T-helper 22 cell (primary cell): ENCODE measurements at regions not wholly inside any gene's neighbourhood (a gene's known extent, or its start where the extent isn't known, plus 50 kb on each side); places are given as distances from the start of the nearest gene placed in this dataset.
"Not testable (repeated sequence)": the region's sequence is repeated elsewhere in the genome, so short reads cannot be mapped to it uniquely, and the experiment has no call there.

Experiments used
- DNase-seq: peaks from one replicate; pipeline ENCODE4 v3.0.0-alpha.2; 2020; ENCODE audit warnings: low read depth

DNA sequence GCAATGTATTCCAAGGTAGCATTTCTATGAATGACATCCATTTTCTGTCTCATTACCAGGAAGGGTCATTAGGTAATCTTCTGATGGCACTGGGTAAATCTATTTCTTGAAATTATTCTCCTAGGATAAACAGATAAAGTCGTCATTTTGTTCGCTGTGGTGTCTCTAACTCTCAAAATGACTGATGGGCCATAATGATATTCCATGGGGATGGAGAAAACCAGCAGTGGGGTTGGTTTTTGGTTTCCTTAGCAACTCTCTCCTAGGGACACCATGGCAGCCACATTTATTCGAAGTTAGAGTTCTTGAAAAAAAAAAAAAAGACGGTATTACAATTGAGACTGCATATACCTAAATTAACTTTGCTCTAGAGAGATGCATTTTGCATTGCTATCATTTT lies 231.3 kb upstream of the SLCO3A1 start:
- no peak for DNase-seq

DNA sequence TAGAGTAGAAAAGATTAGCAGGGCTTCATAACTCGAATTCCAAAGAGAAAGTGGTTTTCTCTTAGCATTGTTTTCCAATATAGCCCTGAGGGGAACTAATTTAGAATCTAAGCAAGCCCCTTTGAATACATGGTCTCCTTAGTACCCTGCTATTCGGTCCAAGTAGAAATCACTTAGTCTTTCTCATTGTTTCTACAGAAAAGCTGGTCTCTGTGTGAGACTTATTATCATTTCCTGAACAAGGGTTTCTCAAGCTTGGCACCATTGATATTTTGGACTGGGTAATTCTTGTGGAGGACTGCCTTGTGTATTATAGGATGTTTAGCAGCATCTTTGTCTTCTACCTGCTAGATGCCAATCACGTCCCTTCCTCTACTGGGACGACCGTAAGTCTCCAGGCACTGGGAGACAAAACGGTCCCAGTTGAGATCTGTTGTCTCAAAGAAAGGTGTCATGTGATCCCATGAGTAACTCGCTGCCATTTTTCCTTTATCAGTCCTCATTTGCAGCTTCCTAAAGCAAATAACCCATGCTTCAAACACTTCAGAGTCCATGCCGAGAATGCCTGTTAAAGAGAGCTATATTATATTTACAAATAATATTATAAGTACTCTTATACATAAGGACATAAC lies 230.7 kb upstream of the SLCO3A1 start:
- no peak for DNase-seq

GRCh38 chr15:91624353-91624968 lies 229.0 kb upstream of the SLCO3A1 start:
- DNase-seq = no peak

- DNase-seq = no peak
Measured at GRCh38 chr15:91625506-91625905, 228.0 kb upstream of the SLCO3A1 start.

DNA sequence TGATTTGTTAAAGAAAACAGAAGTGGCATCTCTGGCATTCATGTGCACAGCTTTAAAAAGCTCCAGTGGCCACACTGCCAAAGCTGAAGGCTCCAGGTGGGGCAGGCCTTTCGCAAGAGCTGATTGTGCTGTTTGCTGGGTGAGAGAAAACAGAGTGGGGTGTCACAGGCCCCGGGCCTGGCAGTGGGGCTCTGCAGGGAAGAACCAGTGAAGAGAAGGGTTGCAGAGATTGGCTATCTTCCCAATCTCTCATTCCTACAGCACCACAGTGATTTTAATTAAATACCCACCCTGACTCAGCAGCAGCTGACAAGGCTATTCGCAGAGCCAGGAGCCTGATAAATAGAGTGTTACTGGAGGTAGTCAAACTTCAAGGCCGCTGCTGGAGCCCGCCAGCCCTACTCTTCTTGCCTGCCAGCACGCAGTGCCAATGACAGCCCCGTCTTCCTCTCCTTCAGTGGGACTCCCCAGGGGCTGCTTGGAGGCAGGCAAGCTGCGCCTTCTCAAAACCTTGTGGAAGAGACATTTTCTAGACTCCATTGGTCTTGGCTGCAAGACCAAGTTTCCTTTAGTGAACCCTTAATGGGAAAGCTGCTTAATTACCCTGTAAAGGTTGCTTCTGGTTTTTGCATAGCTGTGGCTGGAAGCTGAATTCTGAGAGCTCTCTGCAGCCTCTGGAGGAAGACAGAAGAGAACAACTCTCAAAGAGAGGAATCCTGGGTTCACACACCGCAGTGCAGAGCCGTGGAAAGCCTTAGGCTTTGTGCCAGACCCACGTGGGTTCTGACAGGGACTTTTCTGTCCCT lies 225.8 kb upstream of the SLCO3A1 start:
- no peak for DNase-seq

- DNase-seq = no peak
Measured at GRCh38 chr15:91630090-91630489, 223.4 kb upstream of the SLCO3A1 start.

DNA sequence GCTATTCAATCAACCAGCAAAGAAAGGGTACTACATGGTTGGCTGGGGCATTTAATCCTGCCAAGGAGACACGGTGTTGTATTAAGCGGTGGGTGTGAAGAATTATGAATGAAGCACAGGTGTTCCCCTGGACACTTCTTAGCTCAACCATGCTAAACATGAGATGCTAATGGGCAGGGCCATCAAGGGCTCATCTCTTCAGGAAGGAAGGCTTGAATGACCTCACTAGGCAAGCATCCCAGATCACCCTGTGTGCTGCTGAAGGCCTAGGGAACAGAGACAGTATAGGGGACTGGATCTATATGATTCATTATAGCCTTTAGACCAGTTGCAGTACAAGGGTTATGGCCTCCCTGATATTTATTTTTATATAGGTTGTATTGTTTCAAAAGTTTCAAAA lies 221.3 kb upstream of the SLCO3A1 start:
- DNase-seq = no peak

GRCh38 chr15:91632981-91633380 lies 220.5 kb upstream of the SLCO3A1 start:
- DNase-seq = no peak

DNA sequence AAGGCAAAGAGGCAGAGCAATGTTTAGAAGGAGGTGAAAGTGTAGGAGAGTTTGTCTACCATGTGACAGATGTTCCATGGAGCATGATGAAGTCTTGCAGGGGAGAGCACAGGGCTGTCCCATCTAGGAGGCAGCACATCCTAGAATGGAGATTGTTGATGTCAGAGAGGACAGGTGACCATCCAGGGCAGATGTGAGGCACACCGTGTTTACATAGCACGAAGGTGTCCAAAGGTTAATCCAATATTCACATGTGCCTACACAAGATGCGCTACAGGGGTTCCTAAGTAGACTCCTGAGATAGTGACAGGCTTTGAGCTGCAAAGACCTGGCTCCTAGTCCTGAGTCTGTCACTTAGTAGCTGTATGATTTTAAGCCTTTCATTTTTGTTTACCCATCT lies 219.3 kb upstream of the SLCO3A1 start:
- no peak for DNase-seq

- no peak for DNase-seq
Measured at GRCh38 chr15:91635080-91635479, 218.4 kb upstream of the SLCO3A1 start.

GRCh38 chr15:91635641-91636040 lies 217.9 kb upstream of the SLCO3A1 start:
- DNase-seq = no peak

DNA sequence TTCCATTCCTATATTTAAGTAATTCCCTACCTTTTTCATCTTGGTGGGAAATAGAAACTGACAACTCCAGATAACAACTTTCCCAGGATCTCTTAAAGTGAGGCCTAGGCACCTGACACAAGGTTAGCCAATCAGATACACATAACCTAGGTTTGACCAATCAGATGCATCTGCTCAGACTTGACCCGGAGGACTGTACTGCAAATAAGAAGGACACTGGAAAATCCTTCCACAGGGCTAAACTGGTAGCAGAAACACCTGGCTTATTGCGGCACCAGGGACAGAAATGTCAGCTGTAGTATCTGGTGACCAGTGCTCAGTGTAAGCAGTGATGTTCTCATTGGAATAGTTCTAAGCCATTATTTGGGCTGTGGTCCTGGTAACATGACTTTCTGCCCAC lies 204.5 kb upstream of the SLCO3A1 start:
- no peak for DNase-seq

DNA sequence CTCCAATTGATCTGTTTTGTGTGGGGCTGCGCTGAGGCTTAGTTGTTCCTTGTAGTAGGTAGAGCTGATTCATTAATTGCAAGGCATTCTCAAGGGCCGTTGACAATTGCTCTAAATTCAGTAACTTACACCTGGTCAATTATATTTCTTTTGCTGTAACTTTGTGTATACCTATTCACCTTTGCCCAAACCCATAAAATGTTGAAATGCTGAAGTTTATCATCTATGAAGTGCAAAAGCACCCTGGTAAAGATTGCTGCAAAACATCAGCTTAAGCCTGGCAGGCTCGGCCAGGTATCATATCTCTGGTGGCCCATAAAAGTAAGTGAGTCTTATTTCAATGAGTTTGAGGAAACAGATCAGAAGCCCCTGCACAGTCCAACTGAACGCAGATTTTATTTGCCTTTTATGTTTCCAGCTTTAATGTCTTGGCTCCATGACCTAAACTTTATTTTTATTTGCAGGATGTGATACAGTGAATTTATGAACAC lies 203.6 kb upstream of the SLCO3A1 start:
- no peak for DNase-seq

GRCh38 chr15:91651251-91651650 lies 202.3 kb upstream of the SLCO3A1 start:
- DNase-seq = no peak

GRCh38 chr15:91652610-91653207 lies 200.8 kb upstream of the SLCO3A1 start:
- no peak for DNase-seq

GRCh38 chr15:91655563-91656290 lies 197.8 kb upstream of the SLCO3A1 start:
- DNase-seq = not testable (repeated sequence)

DNA sequence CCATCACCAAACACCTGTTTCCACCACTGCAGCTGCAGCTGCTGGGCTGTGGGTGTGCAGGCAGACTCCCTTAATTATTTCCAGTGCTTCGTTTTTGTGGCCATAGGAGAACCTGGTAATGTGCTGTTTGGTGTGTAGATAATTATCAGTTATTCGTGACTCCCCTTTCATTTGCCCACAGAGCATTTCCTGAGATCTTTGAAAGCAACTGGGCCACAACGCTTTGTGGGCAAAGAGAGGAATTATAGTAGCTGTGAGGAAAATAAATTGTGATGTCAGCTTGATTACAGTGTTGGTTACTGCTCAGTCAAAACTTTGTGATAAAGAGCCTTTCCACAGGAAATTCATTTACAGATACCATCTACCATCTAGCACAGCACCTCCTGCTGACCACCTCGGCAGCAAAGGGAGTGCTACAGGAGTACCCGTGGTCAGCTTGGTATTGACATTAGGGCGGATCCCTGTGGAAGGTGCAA lies 193.3 kb upstream of the SLCO3A1 start:
- DNase-seq = no peak

DNA sequence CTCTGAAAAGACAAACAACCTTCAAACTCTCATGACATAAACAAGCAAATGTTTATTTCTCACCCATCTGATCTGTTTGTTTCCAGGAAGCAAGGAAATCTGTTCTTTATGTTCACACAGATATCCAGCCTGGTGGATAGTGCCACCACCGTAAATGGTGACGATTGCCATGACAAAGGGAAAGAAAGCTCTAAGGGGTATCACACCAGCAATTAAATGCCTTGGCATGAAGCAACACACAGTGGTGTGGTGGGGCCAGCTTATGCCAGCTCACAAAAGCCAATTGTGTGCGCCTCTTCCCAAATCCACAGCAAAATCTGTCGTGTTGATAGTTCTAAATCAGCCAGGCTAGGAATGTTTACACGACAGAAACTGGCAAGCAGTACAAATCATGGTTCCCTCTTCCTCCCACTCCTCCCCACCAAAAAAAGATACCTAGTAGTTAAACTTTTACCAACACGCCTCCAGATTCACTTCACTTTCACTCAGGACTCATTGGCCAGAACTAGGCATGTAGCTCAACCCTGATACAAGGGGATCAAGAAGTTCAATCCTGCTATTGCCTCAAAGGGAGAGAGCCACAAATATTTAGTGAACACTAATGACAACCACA lies 189.2 kb upstream of the SLCO3A1 start:
- no peak for DNase-seq

GRCh38 chr15:91665212-91665611 lies 188.3 kb upstream of the SLCO3A1 start:
- no peak for DNase-seq

DNA sequence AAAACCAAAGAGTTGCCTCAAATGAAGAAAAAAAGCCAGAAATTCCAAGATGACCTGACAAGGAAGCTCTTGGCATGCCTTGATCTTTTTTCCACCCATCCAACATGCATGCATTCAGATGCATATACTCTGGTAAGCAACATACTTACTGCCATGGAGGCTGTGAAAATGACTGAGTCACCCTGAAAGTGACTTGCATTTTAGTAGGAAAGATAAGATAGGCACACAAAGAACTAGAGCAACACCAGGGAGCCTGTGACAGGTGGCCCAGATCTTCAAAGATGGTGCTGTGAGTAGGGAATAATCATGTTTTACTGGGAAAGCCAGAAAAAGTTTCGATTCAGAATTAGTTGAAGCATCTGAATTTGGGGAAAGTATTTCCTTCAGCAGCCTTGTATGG lies 185.1 kb upstream of the SLCO3A1 start:
- DNase-seq = no peak

DNA sequence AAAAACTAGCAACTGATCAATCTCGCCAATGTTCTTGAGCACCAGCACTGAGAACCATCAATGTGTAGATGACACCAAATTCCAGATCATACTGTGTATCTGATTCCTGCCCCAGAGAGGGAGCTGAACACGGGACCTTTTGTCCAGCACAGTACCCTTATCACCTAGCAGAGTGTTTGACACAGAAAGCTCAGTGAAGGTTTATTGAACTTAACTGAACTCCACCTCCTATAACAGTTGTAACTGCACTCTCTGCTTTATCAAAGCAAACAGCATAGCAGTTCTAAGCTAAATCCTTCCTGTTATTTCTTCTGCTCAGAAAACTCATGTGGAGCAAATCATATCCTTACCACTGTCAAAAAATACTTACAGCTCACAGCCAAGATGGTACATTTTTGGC lies 183.4 kb upstream of the SLCO3A1 start:
- no peak for DNase-seq

GRCh38 chr15:91678003-91678402 lies 175.5 kb upstream of the SLCO3A1 start:
- DNase-seq = no peak
